HUES48 (cell line): ENCODE measurements at regions not wholly inside any gene's neighbourhood (a gene's known extent, or its start where the extent isn't known, plus 50 kb on each side); places are given as distances from the start of the nearest gene placed in this dataset.
A peak's percentile ranks its signal among the peaks of the same experiment; 100 is the strongest.
"Not testable (repeated sequence)": the region's sequence is repeated elsewhere in the genome, so short reads cannot be mapped to it uniquely, and the experiment has no call there.

Source experiments
- H3K27ac ChIP-seq: one replicate; pipeline ENCODE4 v1.7.0; 2013; ENCODE audit warnings: low read depth, low read length, inconsistent platforms
- H3K27me3 ChIP-seq: 2 replicates; pipeline ENCODE4 v1.6.1; 2013; ENCODE audit warnings: mild to moderate bottlenecking, low read length; ENCODE audit not compliant: control insufficient read depth, insufficient read depth
- H3K36me3 ChIP-seq: 2 replicates; pipeline ENCODE4 v1.6.1; 2013; ENCODE audit warnings: low read length; ENCODE audit not compliant: control insufficient read depth, insufficient read depth
- H3K4me1 ChIP-seq: 2 replicates; pipeline ENCODE4 v1.6.1; 2013; ENCODE audit warnings: mild to moderate bottlenecking, low read length; ENCODE audit not compliant: control insufficient read depth, insufficient read depth
- H3K4me3 ChIP-seq: 2 replicates; pipeline ENCODE4 v1.5.1; 2013; ENCODE audit warnings: mild to moderate bottlenecking, low read depth, low read length
- H3K9ac ChIP-seq: 2 replicates; pipeline ENCODE4 v1.6.1; 2013; ENCODE audit warnings: mild to moderate bottlenecking, low read depth, low read length, moderate library complexity
- H3K9me3 ChIP-seq: 2 replicates; pipeline ENCODE4 v1.6.1; 2013; ENCODE audit warnings: low read length; ENCODE audit not compliant: control insufficient read depth, insufficient read depth

- H3K27me3 ChIP-seq, H3K4me1 ChIP-seq, H3K36me3 ChIP-seq, H3K4me3 ChIP-seq, H3K9me3 ChIP-seq, H3K9ac ChIP-seq, H3K27ac ChIP-seq: not testable (repeated sequence)
These were observed 341.1 kb downstream of the BCL2L11 start for GRCh38 chr2:111461831-111462230.

GRCh38 chr2:111462572-111462971 is 341.9 kb downstream of the BCL2L11 start:
- H3K27me3 ChIP-seq, H3K4me1 ChIP-seq, H3K36me3 ChIP-seq, H3K9ac ChIP-seq, H3K27ac ChIP-seq, H3K4me3 ChIP-seq, H3K9me3 ChIP-seq: not testable (repeated sequence)

GRCh38 chr2:111463238-111463848 is 342.6 kb downstream of the BCL2L11 start:
- not testable (repeated sequence) for H3K4me3 ChIP-seq
- H3K27ac ChIP-seq: peak overlapping the region; percentile 42

DNA sequence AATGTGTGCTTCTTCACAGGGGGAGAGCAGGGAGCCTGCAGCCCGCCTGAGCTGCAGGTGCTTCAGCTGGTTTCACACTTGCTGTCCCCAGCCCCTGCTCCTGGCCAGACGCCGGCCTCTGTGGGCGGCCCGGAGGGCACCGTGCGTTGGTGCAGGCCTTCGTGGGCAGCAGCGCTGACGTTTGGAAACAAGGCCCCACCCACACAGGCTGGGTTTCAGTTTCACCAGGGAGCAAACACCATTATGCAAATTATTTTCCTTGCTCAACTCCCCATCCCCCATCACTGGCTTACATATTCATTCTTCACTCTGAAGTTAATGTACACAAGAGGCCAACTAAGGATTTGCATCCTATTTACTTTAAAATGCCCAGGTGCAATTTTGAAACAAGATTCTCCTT is 343.2 kb downstream of the BCL2L11 start:
- H3K36me3 ChIP-seq, H3K27ac ChIP-seq, H3K9me3 ChIP-seq, H3K9ac ChIP-seq, H3K4me1 ChIP-seq, H3K27me3 ChIP-seq, H3K4me3 ChIP-seq: not testable (repeated sequence)

More at GRCh38 chr2:111463238-111463848, 342.6 kb downstream of the BCL2L11 start:
- not testable (repeated sequence) for H3K36me3 ChIP-seq, H3K9ac ChIP-seq, H3K9me3 ChIP-seq, H3K4me1 ChIP-seq, H3K27me3 ChIP-seq

DNA sequence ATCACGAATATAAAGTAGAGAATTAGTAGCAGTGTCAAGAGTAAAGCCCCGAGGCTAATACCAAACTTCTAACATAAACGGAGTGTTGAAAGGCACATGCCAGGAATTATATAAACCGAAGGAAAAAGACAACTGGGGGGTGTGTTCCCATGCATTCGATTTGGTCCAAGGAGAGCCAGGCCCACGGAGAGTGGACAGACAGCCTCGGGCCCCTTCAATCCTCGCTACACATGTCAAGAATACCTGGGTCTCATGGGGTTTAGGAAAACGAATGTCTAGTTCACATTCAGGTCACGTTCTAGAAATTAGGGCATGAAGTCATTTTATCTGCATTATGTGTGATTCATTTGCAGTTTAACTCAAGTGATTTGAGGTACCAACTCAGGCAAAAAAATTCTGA is 343.7 kb downstream of the BCL2L11 start:
- not testable (repeated sequence) for H3K27ac ChIP-seq, H3K4me3 ChIP-seq, H3K9ac ChIP-seq, H3K27me3 ChIP-seq, H3K36me3 ChIP-seq, H3K4me1 ChIP-seq, H3K9me3 ChIP-seq

DNA sequence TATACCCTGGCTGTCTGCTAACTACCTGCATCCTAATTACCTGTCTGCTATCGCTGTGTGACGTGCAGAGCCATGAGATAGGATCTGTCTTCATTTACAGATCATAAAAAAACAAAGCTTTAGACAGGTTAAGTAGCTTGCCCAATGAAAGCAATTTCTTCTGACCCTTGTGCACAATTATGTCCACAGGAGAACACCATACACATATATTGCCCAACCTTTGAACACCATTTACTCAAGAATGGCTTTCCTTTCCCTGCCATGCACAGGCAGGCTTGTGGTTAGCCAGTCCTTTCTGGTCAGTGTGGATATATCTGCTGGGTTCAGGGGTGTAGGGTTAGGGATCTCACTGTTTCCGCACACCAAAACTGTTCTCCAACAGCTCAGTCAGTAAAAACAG is 344.8 kb downstream of the BCL2L11 start:
- not testable (repeated sequence) for H3K9ac ChIP-seq, H3K36me3 ChIP-seq, H3K4me1 ChIP-seq, H3K9me3 ChIP-seq, H3K27ac ChIP-seq, H3K27me3 ChIP-seq, H3K4me3 ChIP-seq

GRCh38 chr2:111466744-111467143 is 346.0 kb downstream of the BCL2L11 start:
- not testable (repeated sequence) for H3K36me3 ChIP-seq, H3K4me3 ChIP-seq, H3K27ac ChIP-seq, H3K27me3 ChIP-seq, H3K4me1 ChIP-seq, H3K9me3 ChIP-seq, H3K9ac ChIP-seq

DNA sequence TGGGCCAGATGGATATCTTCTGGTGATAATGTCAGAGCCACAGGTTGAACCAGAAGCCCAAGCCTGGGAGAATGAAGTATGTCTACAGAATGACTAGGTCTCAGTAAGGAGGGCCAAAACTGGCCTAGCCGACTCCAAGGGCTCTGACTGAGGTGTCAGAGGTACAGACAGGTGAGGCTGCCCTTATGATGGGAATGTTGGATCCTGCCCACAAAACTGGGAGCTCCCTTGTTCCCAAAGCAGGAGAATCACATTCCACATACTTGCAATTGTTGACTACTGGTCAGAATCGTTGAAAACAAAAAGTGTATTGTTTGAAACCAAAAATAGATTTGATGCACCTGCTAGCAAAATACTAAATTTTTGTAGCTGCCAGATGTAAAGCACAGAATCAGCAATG is 350.2 kb downstream of the BCL2L11 start:
- H3K36me3 ChIP-seq, H3K9ac ChIP-seq, H3K27ac ChIP-seq, H3K4me3 ChIP-seq, H3K9me3 ChIP-seq, H3K27me3 ChIP-seq, H3K4me1 ChIP-seq: not testable (repeated sequence)

DNA sequence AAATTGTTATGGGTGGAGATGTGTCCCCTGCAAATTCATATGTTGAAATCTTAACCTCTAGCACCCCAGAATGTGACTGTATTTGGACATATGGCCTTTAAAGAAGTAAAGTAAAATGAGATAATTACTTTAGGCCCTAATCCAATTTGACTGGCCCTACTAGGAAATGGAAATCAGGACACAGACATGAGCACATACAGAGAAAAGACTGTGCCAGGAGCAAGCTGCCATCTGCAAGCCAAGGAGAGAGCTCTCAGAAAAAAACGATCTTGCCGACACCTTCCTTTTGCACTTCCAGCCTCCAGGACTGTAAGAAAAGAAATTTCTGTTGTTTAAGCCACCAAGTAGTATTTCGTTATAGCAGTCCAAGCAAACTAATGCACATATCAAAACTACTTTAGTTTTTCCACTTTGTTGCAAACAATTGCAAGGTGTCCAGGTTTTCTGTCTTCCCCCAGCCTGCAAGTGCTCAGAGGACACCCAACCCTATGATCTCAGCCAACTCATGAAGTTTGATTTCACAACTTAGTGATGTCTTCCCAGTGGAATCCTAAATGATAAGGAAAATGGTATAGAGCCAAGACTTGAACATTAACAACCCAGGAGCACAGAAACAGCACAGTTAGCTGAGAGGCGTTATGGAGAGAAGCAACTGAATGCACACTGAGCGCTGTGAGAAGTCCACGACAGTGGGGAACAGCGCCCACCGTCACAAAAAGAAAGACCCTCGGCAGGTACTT is 351.2 kb downstream of the BCL2L11 start:
- not testable (repeated sequence) for H3K9me3 ChIP-seq, H3K9ac ChIP-seq, H3K27me3 ChIP-seq

DNA sequence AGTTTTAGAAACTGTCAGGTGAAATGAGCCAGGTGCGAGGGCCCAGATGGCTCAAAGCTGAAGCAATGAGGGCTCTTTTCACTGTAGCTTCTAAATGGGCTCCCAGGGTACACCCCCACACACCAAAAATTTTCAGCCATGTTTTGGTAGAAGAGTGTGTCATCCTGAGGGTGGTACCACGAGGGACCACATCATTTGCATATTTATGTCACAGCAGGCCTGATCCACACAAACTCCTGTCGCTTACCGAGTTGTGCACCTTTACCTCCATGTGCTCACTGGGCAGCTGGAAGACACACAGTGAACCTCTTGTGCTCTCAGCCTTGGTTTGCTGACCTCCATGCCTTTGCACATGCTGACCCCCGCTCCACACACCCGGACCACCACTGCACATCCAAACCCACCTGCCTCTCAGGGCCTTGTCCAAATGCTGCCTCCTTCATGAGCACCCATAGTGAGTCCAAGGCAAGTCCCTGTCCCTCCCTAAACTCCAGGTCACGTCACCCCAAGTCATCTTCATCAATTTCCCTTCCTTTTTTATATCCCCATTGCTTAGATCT is 352.2 kb downstream of the BCL2L11 start:
- not testable (repeated sequence) for H3K4me3 ChIP-seq, H3K36me3 ChIP-seq, H3K27ac ChIP-seq, H3K27me3 ChIP-seq, H3K9ac ChIP-seq, H3K4me1 ChIP-seq, H3K9me3 ChIP-seq

More for the DNA sequence above, 351.2 kb downstream of the BCL2L11 start:
- H3K36me3 ChIP-seq, H3K27ac ChIP-seq, H3K4me3 ChIP-seq, H3K4me1 ChIP-seq: not testable (repeated sequence)

DNA sequence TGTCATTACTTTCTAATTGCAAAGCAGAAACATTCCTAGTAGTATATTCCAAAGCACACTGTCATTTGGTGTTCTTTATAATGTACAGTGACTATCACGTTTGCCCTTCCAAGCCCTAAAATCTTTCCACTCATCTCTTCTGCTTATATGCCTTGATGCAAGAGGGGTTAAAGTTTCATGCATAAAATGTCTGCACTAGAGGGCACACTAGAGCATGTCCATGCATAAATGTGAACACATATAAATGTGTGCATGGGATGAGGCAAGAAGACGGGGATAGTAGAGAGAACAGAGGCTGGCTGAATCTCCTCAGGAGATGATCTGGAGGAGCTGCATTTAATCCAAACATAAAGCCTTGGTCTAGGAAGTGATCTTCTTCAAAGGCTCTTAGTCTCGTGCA is 352.8 kb downstream of the BCL2L11 start:
- H3K9ac ChIP-seq, H3K36me3 ChIP-seq, H3K9me3 ChIP-seq, H3K4me3 ChIP-seq, H3K4me1 ChIP-seq, H3K27ac ChIP-seq, H3K27me3 ChIP-seq: not testable (repeated sequence)
